Pancreas (tissue), 10 donors: ENCODE measurements at regions not wholly inside any gene's neighbourhood (a gene's known extent, or its start where the extent isn't known, plus 50 kb on each side); places are given as distances from the start of the nearest gene placed in this dataset.

Experiments
- ATAC-seq, 4 donors: fragments of 200-7000 bp; cut with Tn5 transposase; one replicate each; pipeline versions ENCODE4 v1.8.0 to v1.9.1; 2020; ENCODE audit warnings: mild to moderate bottlenecking in 4 of 4, moderate library complexity in 4 of 4
- DNase-seq, 6 donors: peaks; one replicate each; pipeline ENCODE4 v3.0.0-alpha.2; 2020
- FAIRE-seq: peaks from 2 replicates; lab custom pipeline; 2012; peaks lifted over from hg19 to GRCh38; lab: Jason Lieb, UNC
- H3K27ac ChIP-seq, 4 donors: fragments of 200-600 bp; sonication (generic); 1 replicate in 3 of 4; 2 replicates in 1 of 4; pipeline versions ENCODE4 v1.5.0 to v1.8.0; 2020
- H3K27me3 ChIP-seq, 4 donors: fragments of 200-600 bp; one replicate each; pipeline ENCODE4 v1.8.0; 2021
- H3K36me3 ChIP-seq, 3 donors: fragments of 200-600 bp; sonication (generic) in 1 of 3; one replicate each; pipeline versions ENCODE4 v1.5.0 to v1.8.0; 2020 to 2021
- H3K4me1 ChIP-seq, 3 donors: fragments of 200-600 bp; one replicate each; pipeline ENCODE4 v1.8.0; 2021
- H3K4me3 ChIP-seq, 4 donors: fragments of 200-600 bp; sonication (generic) in 2 of 4; one replicate each; pipeline versions ENCODE4 v1.5.0 to v1.8.0; 2020 to 2021
- H3K9me3 ChIP-seq, 4 donors: fragments of 200-600 bp; one replicate each; pipeline ENCODE4 v1.8.0; 2021
- CTCF ChIP-seq, 4 donors: fragments of 200-600 bp; sonication (generic) in 3 of 4; IDR thresholded peaks; one replicate each; pipeline versions ENCODE4 v1.5.0 to v1.8.0; 2021; ENCODE audit warnings: antibody characterized with exemption in 4 of 4
- WGBS, 2 donors: extraction: QIAGEN DNeasy Blood & Tissue Kit; methylation state at CpG; one replicate each; pipeline ENCODE4 v1.1.7; 2013; 5-methylcytosine and 5-hydroxymethylcytosine counted together
- intact Hi-C, 3 donors: fragments of 100-400 bp; cut with DNase I; formaldehyde crosslinking; loops; one replicate each; pipeline versions ENCODE4 v1.11.1 to v1.14.2; 2022
- donor health status: healthy with polysubstance abuse.
- donor health status: DM: no; HTN: no; CAD: no; lungs with moderate emphysema.
- donor health status: DM: no; HTN: no; CAD: no.
- donor health status: control.
- donor health status: control.
- donor health status: Bipolar disorder and iron deficiency.
- donor health status: DM: yes; HTN: yes; CAD: no.
- donor health status: DM: no; HTN: no; CAD: no.
- donor health status: DM: no; HTN: no; CAD: no.
- donor health status: DM: yes; HTN: yes; CAD: no.

- TF ChIP-seq CTCF (IDR thresholded peaks at IDR 0.05): no peak
- DNase-seq (no peak), ATAC-seq (no peak), FAIRE-seq (no peak)
- H3K36me3 ChIP-seq: no peaks in the 10 kb centered on the region
- H3K27me3 ChIP-seq: no peaks in the 10 kb centered on the region
- H3K27ac ChIP-seq: no peak overlapping the region
- H3K4me3 ChIP-seq: no peak overlapping the region
- intact Hi-C loops: no loop called here
- H3K9me3 ChIP-seq: no peaks in the 10 kb centered on the region
- WGBS, 2 donors: 59 to 76% methylated on average over 13 of the region's 13 CpGs
- H3K4me1 ChIP-seq: no peaks in the 10 kb centered on the region
These were observed 367.7 kb upstream of the SHH start for GRCh38 chr7:156179872-156180390.

DNA sequence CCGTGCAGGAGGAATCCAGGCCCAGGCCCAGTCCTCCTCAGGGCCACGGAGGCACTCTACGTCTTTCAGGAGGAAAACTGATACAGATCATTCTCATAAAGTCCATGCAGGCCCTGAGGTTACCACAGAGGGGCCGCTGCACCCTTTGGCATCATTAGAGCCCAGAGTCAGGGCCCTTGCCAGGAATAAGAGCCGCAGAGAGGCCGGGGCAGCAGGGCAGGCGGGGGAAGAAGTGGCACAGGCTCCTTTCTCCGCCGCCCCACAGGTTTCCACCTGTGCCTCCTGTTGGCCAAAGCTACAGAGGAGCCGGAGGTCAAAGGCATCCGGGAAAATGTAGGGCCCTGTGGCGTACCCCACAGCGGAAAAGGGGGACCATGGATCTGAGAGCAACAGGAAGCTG lies 366.6 kb upstream of the SHH start:
- no peak for TF ChIP-seq CTCF (IDR thresholded peaks at IDR 0.05)
- H3K27ac ChIP-seq: no peak overlapping the region
- no peak overlapping the region for H3K4me3 ChIP-seq
- no peaks in the 10 kb centered on the region for H3K4me1 ChIP-seq
- intact Hi-C loops: no loop called here
- DNase-seq (no peak), ATAC-seq (no peak), FAIRE-seq (no peak)
- no peaks in the 10 kb centered on the region for H3K9me3 ChIP-seq
- 80 to 90% methylated on average over 13 of the region's 13 CpGs for WGBS, 2 donors
- H3K36me3 ChIP-seq: no peaks in the 10 kb centered on the region
- H3K27me3 ChIP-seq: no peaks in the 10 kb centered on the region

GRCh38 chr7:156178214-156178613 lies 366.0 kb upstream of the SHH start:
- FAIRE-seq (no peak), ATAC-seq (no peak), DNase-seq (no peak)
- Histone ChIP-seq H3K27ac (no peak overlapping the region), H3K4me1 (no peaks in the 10 kb centered on the region), H3K27me3 (no peaks in the 10 kb centered on the region), H3K9me3 (no peaks in the 10 kb centered on the region), H3K36me3 (no peaks in the 10 kb centered on the region), H3K4me3 (no peak overlapping the region)
- 70 to 78% methylated on average over 15 of the region's 15 CpGs for WGBS, 2 donors
- intact Hi-C loops: no loop called here
- no peak for TF ChIP-seq CTCF (IDR thresholded peaks at IDR 0.05)

DNA sequence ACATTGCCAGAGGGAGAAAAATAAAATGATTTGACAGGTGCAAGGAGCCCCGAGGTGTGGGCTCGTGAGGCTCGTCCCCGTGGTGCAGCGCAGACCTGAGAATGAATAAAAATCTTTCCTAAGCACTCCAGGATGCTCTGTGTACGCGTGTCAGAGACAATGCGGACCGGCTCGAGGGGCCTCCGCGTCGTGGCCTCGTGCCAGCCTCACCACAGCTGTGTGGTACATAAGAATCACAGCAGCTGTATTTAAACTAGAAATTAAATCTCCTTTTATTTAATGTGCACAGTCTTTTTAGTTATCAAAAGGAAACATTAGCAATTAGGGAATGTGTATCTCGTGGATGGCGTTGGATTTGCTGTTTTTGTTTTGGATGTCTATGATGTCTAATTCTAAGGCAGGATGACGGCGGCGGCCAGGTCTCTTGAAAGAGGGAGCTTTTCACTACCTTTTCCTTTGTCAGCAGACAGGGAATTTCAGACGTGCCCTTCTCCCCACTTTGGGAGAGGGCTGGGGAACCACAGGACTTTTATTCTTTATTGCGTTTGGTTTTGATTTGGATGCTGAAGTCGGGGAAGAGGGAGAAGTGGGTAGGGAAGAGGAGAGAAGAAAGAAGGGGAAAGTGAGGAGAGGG lies 365.3 kb upstream of the SHH start:
- Histone ChIP-seq H3K4me1 (no peaks in the 10 kb centered on the region), H3K27ac (no peak overlapping the region), H3K36me3 (no peaks in the 10 kb centered on the region), H3K27me3 (no peaks in the 10 kb centered on the region), H3K4me3 (no peak overlapping the region), H3K9me3 (no peaks in the 10 kb centered on the region)
- no peak for DNase-seq
- TF ChIP-seq CTCF (IDR thresholded peaks at IDR 0.05): no peak
- no peak for ATAC-seq
- WGBS, 2 donors: 64 to 75% methylated on average over 22 of the region's 22 CpGs
- intact Hi-C loops: no loop called here
- no peak for FAIRE-seq

- no peaks in the 10 kb centered on the region for H3K9me3 ChIP-seq
- 88 to 92% methylated on average over 7 of the region's 7 CpGs for WGBS, 2 donors
- no peak overlapping the region for H3K4me3 ChIP-seq
- no peaks in the 10 kb centered on the region for H3K27me3 ChIP-seq
- no peaks in the 10 kb centered on the region for H3K4me1 ChIP-seq
- DNase-seq (no peak), ATAC-seq (no peak), FAIRE-seq (no peak)
- H3K27ac ChIP-seq: no peak overlapping the region
- no peak for TF ChIP-seq CTCF (IDR thresholded peaks at IDR 0.05)
- H3K36me3 ChIP-seq: no peaks in the 10 kb centered on the region
- intact Hi-C loops: no loop called here
These were observed 363.8 kb upstream of the SHH start for GRCh38 chr7:156176039-156176438.
